ENCODE measurements at regions not wholly inside any gene's neighbourhood (a gene's known extent, or its start where the extent isn't known, plus 50 kb on each side); places are given as distances from the start of the nearest gene placed in this dataset.

GRCh38 chr17:13306310-13306962, 288.6 kb upstream of the ELAC2 start:
- TF ChIP-seq POLR2A (IDR thresholded peaks at IDR 0.05) (no peak), CTCF (IDR thresholded peaks at IDR 0.05) (peak in 11 of 12 donors; percentile 17 to 59 (median 40))

Data from heart left ventricle (tissue), 13 donors.